ENCODE measurements at regions not wholly inside any gene's neighbourhood (a gene's known extent, or its start where the extent isn't known, plus 50 kb on each side); places are given as distances from the start of the nearest gene placed in this dataset.
"Not testable (repeated sequence)": the region's sequence is repeated elsewhere in the genome, so short reads cannot be mapped to it uniquely, and the experiment has no call there.

GRCh38 chr2:57049273-57049672 is 865.5 kb downstream of the CCDC85A start:
- DNase-seq: no peak

DNA sequence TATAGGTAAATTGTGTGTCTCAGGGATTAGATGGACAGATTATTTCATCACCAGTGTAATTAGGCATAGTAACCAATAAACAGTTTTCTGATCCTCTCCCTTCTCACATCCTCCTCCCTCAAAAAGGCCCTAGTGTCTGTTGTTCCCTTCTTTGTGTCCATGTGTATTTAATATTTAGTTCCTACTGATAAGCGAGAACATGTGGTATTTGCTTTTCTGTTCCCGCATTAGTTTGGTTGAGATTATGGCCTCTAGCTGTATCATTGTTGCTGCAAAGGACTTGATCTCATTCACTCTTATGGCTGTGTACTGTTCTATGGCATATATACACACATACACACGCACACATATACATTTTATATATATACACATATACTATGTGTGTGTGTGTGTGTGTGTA is 866.2 kb downstream of the CCDC85A start:
- DNase-seq: no peak

DNA sequence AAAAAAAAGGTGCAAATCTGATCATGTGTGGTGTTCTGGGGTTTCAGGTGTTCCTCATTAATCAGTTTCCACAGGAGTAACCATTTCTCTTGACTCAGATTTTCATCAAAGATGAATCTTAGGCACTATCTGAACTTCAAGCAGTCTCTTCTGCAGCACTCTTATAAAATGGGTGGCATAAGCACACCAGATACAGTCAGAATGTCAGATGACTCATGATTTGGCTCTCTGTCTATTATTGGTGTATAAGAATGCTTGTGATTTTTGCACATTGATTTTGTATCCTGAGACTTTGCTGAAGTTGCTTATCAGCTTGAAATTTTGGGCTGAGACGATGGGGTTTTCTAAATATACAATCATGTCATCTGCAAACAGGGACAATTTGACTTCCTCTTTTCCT is 882.5 kb downstream of the CCDC85A start:
- not testable (repeated sequence) for DNase-seq

DNA sequence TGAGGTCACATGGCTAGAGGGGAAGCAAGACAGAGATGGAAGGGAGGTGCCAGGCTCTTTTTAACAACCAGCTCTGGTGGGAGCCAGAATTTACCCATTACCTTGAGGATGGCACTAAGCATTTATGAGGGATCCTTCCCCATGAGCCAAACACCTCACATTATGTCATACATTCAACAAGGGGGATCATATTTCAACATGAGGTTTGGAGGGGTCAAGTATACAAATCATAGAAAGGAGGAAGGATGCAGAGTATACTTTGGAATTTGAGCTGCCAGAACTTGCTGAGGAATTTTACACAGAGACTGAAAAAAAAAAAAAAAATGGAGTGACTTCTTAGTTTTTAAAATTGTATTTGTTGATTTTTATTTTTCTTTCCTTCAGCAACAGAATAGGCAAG is 891.4 kb downstream of the CCDC85A start:
- DNase-seq: no peak

DNA sequence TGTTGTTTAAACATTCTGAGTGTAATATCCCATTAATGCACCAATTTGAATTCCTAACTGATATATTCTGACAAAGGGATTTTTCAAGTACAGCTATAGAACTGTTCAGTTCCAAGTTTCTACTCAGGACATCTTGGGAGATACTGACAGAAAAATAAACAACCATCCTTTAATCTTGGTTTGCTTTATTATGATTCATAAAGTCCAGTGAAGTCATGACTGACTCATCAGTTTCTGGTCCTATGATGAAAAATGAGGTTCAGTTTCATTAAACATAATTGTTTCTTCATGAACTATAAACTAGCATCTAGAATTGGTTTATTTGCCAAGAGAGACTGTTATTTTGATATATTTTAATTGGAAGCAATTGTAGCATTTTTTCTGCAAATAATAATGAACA is 896.2 kb downstream of the CCDC85A start:
- no peak for DNase-seq

DNA sequence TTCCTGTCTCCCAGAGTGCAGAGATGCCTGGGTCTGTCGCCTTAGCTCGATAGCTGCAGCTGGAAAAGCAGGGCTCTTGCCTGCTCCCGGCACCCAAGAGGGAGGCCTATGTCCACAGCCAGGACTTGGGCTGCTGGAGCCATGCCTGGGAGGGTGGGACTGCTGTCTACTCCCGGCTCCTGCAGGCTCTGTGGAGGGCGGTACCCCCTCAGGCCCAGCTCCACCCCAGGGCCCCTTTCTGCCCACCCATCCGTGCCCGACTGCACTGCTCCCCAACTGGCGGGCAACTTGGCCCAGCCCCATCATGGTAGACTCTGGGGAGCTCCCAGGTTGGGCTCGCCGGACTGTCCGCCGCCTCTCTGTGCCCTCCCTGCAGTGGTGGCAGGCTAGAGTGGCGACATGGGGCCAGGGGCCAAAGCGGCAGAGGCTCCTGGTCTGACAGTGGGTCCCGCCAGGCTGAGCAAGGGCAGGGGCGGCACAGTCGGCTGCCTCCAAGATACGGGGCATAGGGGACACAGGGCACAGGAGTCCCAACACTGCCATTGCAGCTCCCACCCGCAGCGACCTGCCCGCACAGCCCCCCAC is 901.0 kb downstream of the CCDC85A start:
- DNase-seq: no peak

GRCh38 chr2:57093020-57093419 is 909.2 kb downstream of the CCDC85A start:
- DNase-seq: no peak

DNA sequence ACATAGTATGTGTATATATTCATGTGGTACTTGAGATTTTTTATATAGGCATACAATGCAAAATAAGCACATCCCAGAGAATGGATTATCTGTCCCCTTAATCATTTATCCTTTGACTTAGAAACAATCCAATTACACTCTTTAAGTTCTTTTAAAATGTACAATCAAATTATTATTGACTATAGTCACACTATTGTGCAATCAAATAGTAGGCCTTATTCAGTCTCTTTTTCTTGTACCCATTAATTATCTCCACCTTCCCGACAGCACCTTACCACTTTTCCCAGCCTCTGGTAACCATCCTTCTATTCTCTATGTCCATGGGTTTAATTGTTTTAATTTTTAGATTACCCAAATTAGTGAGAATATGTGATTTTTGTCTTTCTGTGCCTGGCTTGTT is 914.1 kb downstream of the CCDC85A start:
- no peak for DNase-seq

DNA sequence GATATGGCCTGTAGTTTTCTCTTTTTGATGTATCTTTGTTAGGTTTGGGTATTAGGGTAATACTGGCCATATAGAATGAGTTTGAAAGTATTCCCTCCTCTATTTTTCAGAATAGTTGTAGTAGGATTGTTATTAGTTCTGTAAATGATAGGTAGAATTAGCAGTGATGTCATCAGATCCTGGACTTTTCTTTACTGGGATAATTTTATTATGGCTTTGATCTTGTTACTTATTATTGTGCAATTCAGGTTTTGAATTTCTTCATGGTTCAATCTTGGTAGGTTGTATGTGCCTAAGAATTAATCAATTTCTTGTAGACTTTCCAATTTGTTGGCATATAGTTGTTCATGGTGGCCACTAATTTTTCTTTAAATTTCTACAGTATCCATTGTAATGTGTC is 916.6 kb downstream of the CCDC85A start:
- DNase-seq: no peak

DNA sequence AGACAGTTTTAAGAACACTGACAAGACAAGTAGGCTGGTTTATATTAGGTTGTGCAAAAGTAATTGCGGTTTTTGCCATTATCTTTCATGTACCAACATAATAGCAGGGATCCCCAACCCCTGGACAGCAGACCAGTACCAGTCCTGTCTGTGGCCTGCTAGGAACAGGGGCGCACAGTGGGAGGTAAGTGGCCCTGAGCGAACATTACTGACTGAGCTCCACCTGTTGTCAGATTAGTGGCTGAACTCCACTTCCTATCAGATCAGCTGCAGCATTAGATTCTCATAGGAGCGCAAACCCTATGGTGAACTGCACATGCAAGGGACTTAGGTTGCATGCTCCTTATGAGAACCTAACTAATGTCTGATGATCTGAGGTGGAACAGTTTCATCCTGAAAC is 921.9 kb downstream of the CCDC85A start:
- no peak for DNase-seq

- DNase-seq: no peak
These were observed 923.6 kb downstream of the CCDC85A start for GRCh38 chr2:57107353-57107752.

- no peak for DNase-seq
These were observed 927.7 kb downstream of the CCDC85A start for GRCh38 chr2:57111531-57111930.

- no peak for DNase-seq
These were observed 927.5 kb upstream of the VRK2 start for GRCh38 chr2:57119141-57119540.

DNA sequence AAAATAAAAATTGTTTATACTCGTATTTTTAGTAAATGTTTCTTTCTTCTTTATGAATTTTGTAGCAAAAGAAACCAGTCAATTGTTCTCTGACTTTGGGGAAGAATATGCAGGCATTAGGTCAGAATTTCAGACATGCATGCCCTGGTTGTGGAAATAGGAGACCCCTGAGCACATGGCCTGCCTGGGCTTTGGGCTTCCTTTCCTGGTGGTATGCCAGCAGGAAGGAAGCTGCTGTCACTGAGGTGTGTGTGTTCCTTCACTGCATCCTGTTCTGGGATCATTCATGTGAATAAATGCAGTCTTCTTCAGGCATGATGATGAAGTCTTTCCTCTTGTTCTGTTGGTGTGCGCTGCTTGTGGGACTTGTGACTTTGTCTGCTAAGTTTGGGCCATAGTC is 920.2 kb upstream of the VRK2 start:
- DNase-seq: no peak

- no peak for DNase-seq
These were observed 907.4 kb upstream of the VRK2 start for GRCh38 chr2:57139179-57139578.

DNA sequence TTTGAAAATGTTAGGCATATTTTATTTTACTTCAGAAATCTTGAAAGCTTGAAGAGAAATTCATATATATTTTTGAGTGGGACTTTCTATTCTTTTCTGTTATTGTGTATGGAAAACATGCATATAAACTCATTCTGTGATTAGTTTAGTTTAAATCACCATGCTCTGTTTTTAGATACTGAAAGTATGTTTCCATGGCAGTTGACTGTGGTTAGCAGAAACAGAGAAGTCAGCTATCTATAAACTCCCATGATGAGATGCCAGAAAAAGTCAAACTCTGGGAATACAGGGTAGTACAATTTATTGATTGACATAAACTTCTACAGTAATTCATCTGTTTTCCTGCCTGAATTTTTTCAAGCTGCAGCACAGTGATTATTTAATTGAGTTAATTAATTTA is 905.3 kb upstream of the VRK2 start:
- DNase-seq: no peak

GRCh38 chr2:57146951-57147350 is 899.7 kb upstream of the VRK2 start:
- no peak for DNase-seq

- no peak for DNase-seq
These were observed 890.2 kb upstream of the VRK2 start for GRCh38 chr2:57156231-57156924.

- DNase-seq: no peak
These were observed 885.6 kb upstream of the VRK2 start for GRCh38 chr2:57160976-57161375.

- no peak for DNase-seq
These were observed 869.4 kb upstream of the VRK2 start for GRCh38 chr2:57177176-57177575.

DNA sequence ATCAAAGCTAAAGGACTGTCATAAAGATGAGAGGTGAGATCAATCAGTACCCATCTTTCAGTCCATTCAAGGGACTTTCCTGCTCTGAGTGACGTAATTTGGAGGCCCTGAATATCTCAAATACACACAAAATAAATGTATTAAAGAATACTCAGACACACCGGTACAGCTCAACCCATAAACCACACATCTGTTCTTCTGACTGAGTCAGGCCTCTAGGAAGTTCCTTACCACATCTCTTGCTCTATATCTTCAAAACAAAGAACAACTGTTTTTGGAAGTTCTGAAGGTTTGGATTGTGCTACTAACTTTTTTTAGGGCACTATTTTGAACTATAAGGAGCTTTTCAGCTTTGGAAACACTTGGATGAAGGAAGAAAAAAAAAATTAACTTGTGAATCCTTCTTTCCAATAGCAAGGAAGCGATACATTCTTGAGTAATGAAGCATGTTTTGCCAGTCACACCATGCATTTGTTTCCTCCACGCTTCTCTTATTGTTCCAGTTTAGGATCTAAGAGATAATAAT is 866.5 kb upstream of the VRK2 start:
- no peak for DNase-seq

GRCh38 chr2:57180678-57181077 is 865.9 kb upstream of the VRK2 start:
- no peak for DNase-seq

DNA sequence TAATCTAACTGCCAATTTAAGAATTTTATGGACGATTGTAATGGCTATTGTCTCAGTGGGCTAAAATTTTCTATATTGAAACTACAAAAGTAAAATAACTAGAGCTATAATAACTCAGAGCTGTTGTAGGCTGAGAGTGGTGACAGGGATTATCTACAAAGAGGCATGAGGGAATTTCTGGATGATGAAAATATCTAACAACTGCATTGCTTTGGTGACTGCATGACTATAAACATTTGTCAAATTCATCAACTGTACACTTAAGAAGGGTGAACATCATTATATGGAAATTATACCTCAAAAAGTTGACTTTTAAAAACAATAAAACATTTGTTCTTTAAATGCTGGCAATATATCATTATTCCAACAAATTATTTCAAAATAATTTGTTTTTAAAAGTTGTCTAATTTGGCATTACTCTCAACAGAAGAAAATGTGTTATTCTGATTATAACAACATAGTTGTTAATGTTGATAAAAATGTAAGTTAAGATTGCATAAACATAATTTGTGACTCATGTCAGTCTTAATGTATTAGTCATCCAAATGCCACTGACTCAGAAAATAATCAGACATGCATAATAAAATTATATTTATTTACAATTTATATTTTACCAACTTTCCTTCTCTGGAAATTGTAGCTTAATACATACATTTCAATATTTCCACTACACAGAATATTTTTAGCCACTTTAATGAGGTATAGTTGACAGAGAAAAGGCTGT is 865.1 kb upstream of the VRK2 start:
- no peak for DNase-seq

GRCh38 chr2:57182916-57183315 is 863.7 kb upstream of the VRK2 start:
- no peak for DNase-seq
